GM19438 (cell line): ENCODE measurements at regions not wholly inside any gene's neighbourhood (a gene's known extent, or its start where the extent isn't known, plus 50 kb on each side); places are given as distances from the start of the nearest gene placed in this dataset.

Experiments used
- ATAC-seq: cut with Tn5 transposase; IDR thresholded peaks from one replicate; pipeline ENCODE4 v1.9.1; 2021; ENCODE audit warnings: low read depth; ENCODE audit not compliant: unreplicated experiment

GRCh38 chr5:125552486-125552885 lies 806.0 kb upstream of the ZNF608 start:
- no peak for ATAC-seq

GRCh38 chr5:125554355-125554754 lies 807.9 kb upstream of the ZNF608 start:
- ATAC-seq, result no peak

- ATAC-seq, result no peak
Measured at GRCh38 chr5:125555591-125555990, 809.2 kb upstream of the ZNF608 start.

GRCh38 chr5:125558016-125558415 lies 811.6 kb upstream of the ZNF608 start:
- ATAC-seq, result no peak

GRCh38 chr5:125558466-125558865 lies 812.0 kb upstream of the ZNF608 start:
- ATAC-seq, result no peak

GRCh38 chr5:125559296-125559695 lies 812.9 kb upstream of the ZNF608 start:
- no peak for ATAC-seq

GRCh38 chr5:125560476-125561225 lies 814.2 kb upstream of the ZNF608 start:
- ATAC-seq, result no peak

GRCh38 chr5:125564317-125564975 lies 818.0 kb upstream of the ZNF608 start:
- no peak for ATAC-seq

- ATAC-seq, result no peak
Measured at GRCh38 chr5:125574491-125575044, 828.1 kb upstream of the ZNF608 start.

GRCh38 chr5:125575171-125575890 lies 828.9 kb upstream of the ZNF608 start:
- ATAC-seq, result no peak

GRCh38 chr5:125575891-125576505 lies 829.6 kb upstream of the ZNF608 start:
- no peak for ATAC-seq

GRCh38 chr5:125576822-125577221 lies 830.4 kb upstream of the ZNF608 start:
- ATAC-seq, result no peak

GRCh38 chr5:125578551-125578950 lies 832.1 kb upstream of the ZNF608 start:
- ATAC-seq, result no peak

- ATAC-seq, result no peak
Measured at GRCh38 chr5:125579182-125579581, 832.7 kb upstream of the ZNF608 start.

GRCh38 chr5:125581311-125581710 lies 834.9 kb upstream of the ZNF608 start:
- no peak for ATAC-seq

- ATAC-seq, result no peak
Measured at GRCh38 chr5:125582352-125582751, 835.9 kb upstream of the ZNF608 start.

GRCh38 chr5:125583321-125584139 lies 837.1 kb upstream of the ZNF608 start:
- no peak for ATAC-seq

GRCh38 chr5:125584140-125584520 lies 837.7 kb upstream of the ZNF608 start:
- ATAC-seq, result no peak

GRCh38 chr5:125587631-125588030 lies 835.6 kb upstream of the GRAMD2B start:
- ATAC-seq, result no peak

GRCh38 chr5:125592856-125593255 lies 830.4 kb upstream of the GRAMD2B start:
- ATAC-seq, result no peak
